BLaER1 treated with 17β-estradiol and CSF1 and Interleukin-3, amounts not matched to agents 10 nM and 100 nM (cell line): ENCODE measurements at regions not wholly inside any gene's neighbourhood (a gene's known extent, or its start where the extent isn't known, plus 50 kb on each side); places are given as distances from the start of the nearest gene placed in this dataset.

ENCODE experiments used
- H3K27ac ChIP-seq, 11 experiments: shearing (Covaris generic); formaldehyde crosslinking; 2 replicates each; pipeline ENCODE4 v1.8.1; 2022
- H3K27me3 ChIP-seq, 11 experiments: shearing (Covaris generic); formaldehyde crosslinking; 2 replicates each; pipeline ENCODE4 v1.8.1; 2022
- H3K36me3 ChIP-seq, 11 experiments: shearing (Covaris generic); formaldehyde crosslinking; 2 replicates each; pipeline ENCODE4 v1.8.1; 2022
- H3K4me1 ChIP-seq, 10 experiments: shearing (Covaris generic); formaldehyde crosslinking; 2 replicates each; pipeline ENCODE4 v1.8.1; 2022
- H3K4me2 ChIP-seq, 11 experiments: shearing (Covaris generic); formaldehyde crosslinking; 2 replicates each; pipeline ENCODE4 v1.8.1; 2022
- H3K4me3 ChIP-seq, 10 experiments: shearing (Covaris generic); formaldehyde crosslinking; 2 replicates each; pipeline ENCODE4 v1.8.1; 2022
- H3K9ac ChIP-seq, 11 experiments: shearing (Covaris generic); formaldehyde crosslinking; 2 replicates each; pipeline ENCODE4 v1.8.1; 2022
- H3K9me3 ChIP-seq, 11 experiments: shearing (Covaris generic); formaldehyde crosslinking; replicated peaks in 1 of 11; 2 replicates each; pipeline ENCODE4 v1.8.1; 2022
- H4K20me1 ChIP-seq, 11 experiments: shearing (Covaris generic); formaldehyde crosslinking; 2 replicates each; pipeline ENCODE4 v1.8.1; 2022
- Cebpa-rat ChIP-seq, 11 experiments: shearing (Covaris generic); IDR thresholded peaks; 2 replicates each; pipeline ENCODE4 v1.8.1; 2022

DNA sequence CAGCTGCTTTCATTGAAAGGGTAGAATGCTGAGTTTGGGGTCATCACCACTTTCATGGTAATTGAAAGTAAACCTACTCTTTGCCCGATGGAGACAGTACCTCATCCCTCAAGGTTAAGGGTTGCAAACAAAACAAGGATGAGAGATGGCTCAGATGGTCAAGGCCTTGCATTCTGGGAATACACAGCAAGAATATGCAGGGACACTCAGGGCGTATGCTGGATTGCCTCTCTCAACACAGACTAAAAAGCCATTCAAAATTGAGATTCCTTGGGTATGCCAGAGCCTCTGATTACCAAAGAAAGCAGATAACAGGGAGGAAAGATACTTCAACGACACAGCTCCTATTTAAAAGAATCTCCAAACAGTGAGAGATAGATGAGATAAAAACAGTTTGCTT is 310.4 kb downstream of the ARAP2 start:
- Histone ChIP-seq H3K9ac (no peak overlapping the region), H3K27me3 (no peaks in the 10 kb centered on the region), H3K36me3 (no peaks in the 10 kb centered on the region), H4K20me1 (no peaks in the 10 kb centered on the region), H3K27ac (no peak overlapping the region), H3K4me1 (peaks cover 0 to 8% (median 0%) of the 10 kb centered on the region in 10 experiments; a peak in 3 of 20 replicates), H3K9me3 (no peaks in the 10 kb centered on the region), H3K4me3 (no peak overlapping the region), H3K4me2 (no peak overlapping the region)
- no peak for TF ChIP-seq Cebpa-rat (IDR thresholded peaks at IDR 0.05)

DNA sequence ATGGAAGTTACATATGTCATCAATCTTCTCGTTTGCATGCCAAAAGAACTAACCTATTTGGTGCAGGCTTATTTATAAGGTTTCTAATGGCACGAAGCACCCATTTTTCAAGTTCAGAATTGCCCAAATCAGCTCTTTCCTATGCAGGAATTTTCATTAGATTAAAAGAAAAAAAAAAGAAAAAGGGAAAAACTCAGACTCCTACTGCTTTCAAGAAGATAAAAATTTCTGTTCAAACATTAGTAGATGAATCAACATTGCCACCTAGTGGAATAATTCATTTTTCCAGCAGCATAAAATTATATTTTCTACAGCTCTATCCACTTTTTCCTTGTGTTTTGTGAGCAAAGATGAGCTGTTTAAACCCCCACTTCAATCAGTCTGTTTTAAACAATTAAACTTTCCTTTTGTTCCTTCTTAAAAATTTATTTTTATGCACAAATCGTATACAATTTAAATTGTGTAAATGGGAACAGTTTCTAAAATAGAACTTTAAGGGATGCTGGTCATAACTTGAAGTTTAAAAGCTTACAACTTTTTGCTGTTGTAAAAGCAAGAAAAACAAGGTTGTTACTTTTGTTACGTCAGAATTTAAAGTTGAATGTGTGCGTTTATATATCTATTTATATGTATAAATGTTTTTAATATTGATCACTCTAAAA is 309.9 kb downstream of the ARAP2 start:
- Histone ChIP-seq H3K4me1 (peaks cover 0 to 14% (median 0%) of the 10 kb centered on the region in 10 experiments; a peak in 4 of 20 replicates), H3K4me2 (no peak overlapping the region)
- no peak for TF ChIP-seq Cebpa-rat (IDR thresholded peaks at IDR 0.05)

DNA sequence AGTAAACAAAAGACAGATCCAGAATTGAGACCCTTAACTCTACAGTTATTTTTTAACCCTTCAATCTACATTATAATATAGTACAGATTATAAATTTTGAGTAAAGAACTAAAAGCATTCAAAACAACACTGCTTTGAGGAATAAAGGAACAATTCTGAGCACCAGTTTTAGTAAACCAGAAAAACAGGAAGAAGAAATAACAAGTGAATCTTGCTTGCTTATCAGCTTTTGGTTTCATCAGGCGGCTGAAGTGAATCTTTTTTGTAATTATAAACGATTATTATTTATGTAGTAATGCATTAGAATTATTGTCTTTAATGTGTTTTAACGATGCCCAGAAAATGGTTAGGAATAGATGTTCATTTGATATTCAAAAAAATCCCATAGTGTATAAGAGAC is 305.4 kb downstream of the ARAP2 start:
- Histone ChIP-seq H4K20me1 (no peaks in the 10 kb centered on the region), H3K4me1 (peaks cover 0 to 33% (median 0%) of the 10 kb centered on the region in 10 experiments; a peak in 4 of 20 replicates), H3K27ac (peak overlapping the region in 2 of 11 experiments; percentile 25 to 39; a peak in 2 of 22 replicates), H3K4me2 (peak overlapping the region in 3 of 11 experiments; percentile 0 to 72 (median 57); a peak in 4 of 22 replicates), H3K36me3 (no peaks in the 10 kb centered on the region), H3K4me3 (no peak overlapping the region), H3K9ac (peak overlapping the region in 1 of 11 experiments; percentile 41; a peak in 1 of 22 replicates), H3K9me3 (no peaks in the 10 kb centered on the region), H3K27me3 (no peaks in the 10 kb centered on the region)
- TF ChIP-seq Cebpa-rat (IDR thresholded peaks at IDR 0.05): no peak

More for the DNA sequence above, 309.9 kb downstream of the ARAP2 start:
- Histone ChIP-seq H4K20me1 (no peaks in the 10 kb centered on the region), H3K27me3 (no peaks in the 10 kb centered on the region), H3K4me3 (no peak overlapping the region), H3K27ac (no peak overlapping the region), H3K36me3 (no peaks in the 10 kb centered on the region), H3K9ac (no peak overlapping the region), H3K9me3 (no peaks in the 10 kb centered on the region)

DNA sequence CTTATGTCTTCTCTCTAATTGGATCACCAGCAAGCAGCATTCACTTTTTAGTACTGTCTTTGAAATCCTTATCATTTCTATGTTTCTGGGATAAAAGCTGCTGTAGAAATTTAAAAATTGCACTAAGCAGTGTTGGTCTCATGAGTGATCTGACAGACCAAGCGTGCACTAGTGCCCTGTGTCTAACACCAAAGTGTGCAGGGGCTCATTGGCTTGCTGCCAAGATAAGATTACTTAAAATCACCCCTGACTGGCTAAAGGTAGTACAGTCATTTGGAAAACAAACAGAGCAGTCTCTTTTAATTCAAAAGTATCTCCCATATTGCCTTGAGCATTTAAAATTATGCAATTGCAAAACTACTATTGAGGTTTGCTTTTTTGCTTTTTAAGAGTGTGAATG is 304.6 kb downstream of the ARAP2 start:
- no peaks in the 10 kb centered on the region for H3K36me3 ChIP-seq
- TF ChIP-seq Cebpa-rat (IDR thresholded peaks at IDR 0.05): no peak
- no peak overlapping the region for H3K27ac ChIP-seq
- no peaks in the 10 kb centered on the region for H3K9me3 ChIP-seq
- H3K4me2 ChIP-seq: peak overlapping the region in 2 of 11 experiments; percentile 53 to 57; a peak in 2 of 22 replicates
- no peaks in the 10 kb centered on the region for H4K20me1 ChIP-seq
- H3K4me3 ChIP-seq: no peak overlapping the region
- H3K27me3 ChIP-seq: no peaks in the 10 kb centered on the region
- H3K4me1 ChIP-seq: peaks cover 0 to 33% (median 0%) of the 10 kb centered on the region in 10 experiments; a peak in 4 of 20 replicates
- H3K9ac ChIP-seq: no peak overlapping the region

DNA sequence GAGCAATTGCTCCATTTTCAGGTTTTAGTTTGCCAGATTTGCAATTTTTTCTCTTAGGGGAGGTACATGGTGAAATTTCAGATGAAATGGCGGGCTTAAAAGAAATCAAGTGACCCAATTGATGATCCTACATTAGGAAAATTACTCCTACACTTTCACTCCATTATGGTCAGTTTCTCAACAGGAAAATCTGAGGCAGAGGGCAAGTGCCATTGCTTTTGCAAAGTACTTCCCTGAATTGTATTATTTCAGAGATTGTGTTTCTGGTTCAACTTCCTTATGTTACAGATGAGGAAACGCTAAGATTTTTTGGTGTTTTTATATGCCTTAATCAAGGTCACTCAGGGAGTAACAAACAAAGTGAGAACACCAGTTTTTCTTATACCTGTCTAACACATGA is 302.2 kb downstream of the ARAP2 start:
- Histone ChIP-seq H3K4me1 (peaks cover 0 to 33% (median 0%) of the 10 kb centered on the region in 10 experiments; a peak in 4 of 20 replicates), H3K4me3 (no peak overlapping the region), H3K27ac (no peak overlapping the region), H3K36me3 (no peaks in the 10 kb centered on the region), H3K27me3 (no peaks in the 10 kb centered on the region), H3K9ac (no peak overlapping the region), H3K4me2 (peak overlapping the region in 2 of 11 experiments; percentile 20 to 23; a peak in 1 of 22 replicates), H3K9me3 (no peaks in the 10 kb centered on the region), H4K20me1 (no peaks in the 10 kb centered on the region)
- TF ChIP-seq Cebpa-rat (IDR thresholded peaks at IDR 0.05): no peak

DNA sequence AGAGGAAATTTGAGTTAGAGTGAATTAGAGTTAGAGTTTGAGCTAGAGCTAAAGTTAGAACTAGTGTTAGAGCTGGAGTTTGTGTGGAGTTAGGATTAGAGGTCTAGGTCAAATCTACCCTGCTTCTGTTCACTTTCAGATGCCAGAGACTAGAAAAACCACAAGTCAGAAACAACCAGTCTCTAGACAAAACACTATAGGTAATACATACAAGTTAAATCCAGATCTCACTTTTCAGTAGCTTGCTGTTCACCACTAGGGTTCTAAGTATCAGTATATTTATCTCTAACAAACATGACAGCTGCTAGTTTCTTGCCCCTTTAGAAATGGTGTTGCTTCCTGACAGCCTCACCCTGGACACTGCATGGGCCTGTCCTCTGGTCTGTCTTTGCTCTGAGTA is 300.7 kb downstream of the ARAP2 start:
- Histone ChIP-seq H3K36me3 (no peaks in the 10 kb centered on the region), H3K4me3 (no peak overlapping the region), H4K20me1 (no peaks in the 10 kb centered on the region), H3K27me3 (no peaks in the 10 kb centered on the region), H3K27ac (no peak overlapping the region), H3K9me3 (no peaks in the 10 kb centered on the region), H3K9ac (no peak overlapping the region), H3K4me1 (peaks cover 0 to 28% (median 0%) of the 10 kb centered on the region in 10 experiments; a peak in 4 of 20 replicates), H3K4me2 (no peak overlapping the region)
- TF ChIP-seq Cebpa-rat (IDR thresholded peaks at IDR 0.05): no peak

DNA sequence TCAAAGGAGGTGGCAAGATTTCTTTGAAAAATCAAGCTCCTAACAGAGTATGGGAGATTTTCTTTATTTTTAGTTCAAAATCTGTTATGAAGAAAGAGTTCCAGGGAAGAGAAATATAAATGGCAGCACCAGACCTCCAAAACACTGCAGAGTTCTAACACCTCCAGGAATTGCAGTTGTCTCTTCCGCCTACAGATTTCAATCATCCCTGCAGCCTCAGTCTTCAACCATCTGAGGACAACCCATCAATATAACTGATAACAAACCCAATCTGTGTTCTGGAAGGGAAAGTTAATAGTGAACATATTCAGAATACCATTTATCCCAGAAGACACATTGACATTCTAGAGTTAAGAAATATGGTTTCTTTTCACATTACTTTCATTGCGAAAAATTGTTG is 296.1 kb downstream of the ARAP2 start:
- Histone ChIP-seq H3K4me3 (no peak overlapping the region), H3K9me3 (peaks cover 6 to 14% (median 9%) of the 10 kb centered on the region in 11 experiments; a peak in 19 of 22 replicates), H3K4me1 (no peaks in the 10 kb centered on the region), H3K36me3 (no peaks in the 10 kb centered on the region), H4K20me1 (no peaks in the 10 kb centered on the region), H3K27ac (no peak overlapping the region), H3K4me2 (no peak overlapping the region), H3K9ac (no peak overlapping the region), H3K27me3 (no peaks in the 10 kb centered on the region)
- TF ChIP-seq Cebpa-rat (IDR thresholded peaks at IDR 0.05): no peak

DNA sequence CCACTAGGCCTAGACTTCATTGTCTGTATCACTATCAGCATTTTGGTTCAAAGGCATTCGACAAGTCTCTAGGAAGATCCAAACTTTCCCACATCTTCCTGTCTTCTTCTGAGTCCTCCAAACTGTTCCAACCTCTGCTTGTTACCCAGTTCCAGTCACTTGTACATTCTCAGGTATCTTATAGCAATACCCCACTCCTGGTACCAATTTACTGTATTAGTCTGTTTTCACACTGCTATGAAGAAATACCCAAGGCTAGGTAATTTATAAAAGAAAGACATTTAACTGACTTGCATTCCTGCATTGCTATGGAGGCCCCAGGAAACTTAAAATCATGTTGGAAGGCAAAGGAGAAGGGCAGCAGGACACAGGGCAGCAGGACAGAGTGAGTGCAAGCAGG is 293.9 kb downstream of the ARAP2 start:
- Histone ChIP-seq H3K36me3 (no peaks in the 10 kb centered on the region), H3K27ac (no peak overlapping the region), H4K20me1 (no peaks in the 10 kb centered on the region), H3K4me1 (no peaks in the 10 kb centered on the region), H3K27me3 (no peaks in the 10 kb centered on the region), H3K9me3 (peaks cover 6 to 17% (median 9%) of the 10 kb centered on the region in 11 experiments; a peak in 19 of 22 replicates), H3K4me2 (no peak overlapping the region), H3K9ac (no peak overlapping the region), H3K4me3 (no peak overlapping the region)
- no peak for TF ChIP-seq Cebpa-rat (IDR thresholded peaks at IDR 0.05)

DNA sequence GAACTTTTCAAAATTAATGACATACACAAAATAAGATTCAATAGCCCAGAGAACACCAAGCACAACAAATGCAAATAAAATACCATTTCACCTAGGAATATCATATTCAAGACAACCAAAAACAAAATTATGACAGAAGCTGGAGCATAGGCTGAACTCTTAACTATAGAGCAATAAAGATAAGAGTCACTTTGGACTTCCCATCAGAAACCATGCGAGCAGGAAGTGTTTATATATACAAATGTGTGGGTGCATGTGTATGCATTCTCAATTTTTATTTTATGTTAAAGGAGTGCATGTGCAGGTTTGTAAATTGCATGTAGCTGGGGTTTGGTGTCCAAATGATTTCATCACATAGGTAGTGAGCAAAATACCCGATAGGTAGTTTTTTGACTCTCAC is 291.6 kb downstream of the ARAP2 start:
- H3K36me3 ChIP-seq: no peaks in the 10 kb centered on the region
- H3K4me3 ChIP-seq: no peak overlapping the region
- H3K9me3 ChIP-seq: peaks cover 13 to 30% (median 20%) of the 10 kb centered on the region in 11 experiments; a peak in 21 of 22 replicates
- H3K27me3 ChIP-seq: no peaks in the 10 kb centered on the region
- no peak overlapping the region for H3K27ac ChIP-seq
- no peak overlapping the region for H3K4me2 ChIP-seq
- TF ChIP-seq Cebpa-rat (IDR thresholded peaks at IDR 0.05): no peak
- H4K20me1 ChIP-seq: no peaks in the 10 kb centered on the region
- H3K4me1 ChIP-seq: no peaks in the 10 kb centered on the region
- no peak overlapping the region for H3K9ac ChIP-seq

DNA sequence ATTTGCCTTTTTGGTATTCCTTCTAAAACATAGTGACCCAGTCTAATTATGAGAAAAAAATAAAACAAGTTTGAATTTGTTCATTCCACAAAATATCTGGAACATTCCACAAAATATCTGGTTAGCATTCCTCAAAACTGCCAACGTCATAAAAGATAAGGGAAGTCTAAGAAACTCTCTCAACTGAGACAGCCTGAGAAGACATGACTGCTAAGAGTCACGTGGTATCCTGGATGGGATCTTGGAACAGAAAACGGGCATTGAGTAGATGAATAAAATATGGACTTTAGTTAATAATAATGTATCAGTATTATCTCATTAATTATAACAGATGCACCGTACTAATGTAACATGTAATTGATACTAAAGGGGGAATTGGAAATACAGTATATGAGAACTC is 280.9 kb downstream of the ARAP2 start:
- H3K27me3 ChIP-seq: no peaks in the 10 kb centered on the region
- TF ChIP-seq Cebpa-rat (IDR thresholded peaks at IDR 0.05): no peak
- H3K9me3 ChIP-seq: no peaks in the 10 kb centered on the region
- no peaks in the 10 kb centered on the region for H3K4me1 ChIP-seq
- no peak overlapping the region for H3K27ac ChIP-seq
- H3K36me3 ChIP-seq: no peaks in the 10 kb centered on the region
- H3K9ac ChIP-seq: no peak overlapping the region
- H3K4me3 ChIP-seq: no peak overlapping the region
- no peak overlapping the region for H3K4me2 ChIP-seq
- H4K20me1 ChIP-seq: no peaks in the 10 kb centered on the region
